ENCODE measurements at regions not wholly inside any gene's neighbourhood (a gene's known extent, or its start where the extent isn't known, plus 50 kb on each side); places are given as distances from the start of the nearest gene placed in this dataset.
A peak's percentile ranks its signal among the peaks of the same experiment; 100 is the strongest.

DNA sequence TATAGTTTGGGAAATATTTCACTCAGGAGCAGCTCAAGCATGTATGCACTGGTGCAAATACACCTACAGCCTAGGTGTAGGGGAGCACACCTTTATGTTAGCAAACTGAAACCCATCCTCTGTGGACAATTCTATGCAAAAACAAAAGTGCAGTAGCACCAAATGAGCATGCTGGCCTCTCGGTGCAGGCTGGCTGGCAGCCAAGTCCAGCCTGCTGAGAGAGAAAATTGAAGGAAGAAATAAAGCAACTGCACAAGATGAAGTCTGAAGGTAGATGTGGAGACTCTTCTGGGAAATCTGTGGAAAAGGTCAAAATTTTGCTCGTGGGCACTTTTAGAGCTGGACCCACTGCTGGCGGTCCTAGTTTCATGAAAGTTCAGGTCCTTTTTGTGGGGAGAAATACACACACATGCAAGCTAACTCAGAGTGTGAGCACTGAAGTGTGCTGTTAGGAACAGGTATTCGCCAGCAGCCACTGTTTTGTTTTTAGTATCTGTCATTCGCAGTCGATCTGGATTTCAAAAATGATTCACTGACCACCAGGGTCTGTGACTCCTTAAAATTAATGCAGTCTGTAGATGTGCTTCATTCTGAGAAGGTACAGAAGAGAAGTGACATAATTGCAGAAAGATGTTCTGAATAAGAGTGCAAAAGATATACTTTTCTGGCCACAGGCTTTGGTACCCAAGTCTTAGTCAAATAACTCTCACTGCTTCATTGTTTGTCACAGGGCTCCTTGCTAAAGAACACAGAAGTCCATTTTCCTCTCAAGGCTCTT lies 281.7 kb downstream of the PARP8 start:
- no peak for DNase-seq
- no peak for TF ChIP-seq GATA1 (IDR thresholded peaks at IDR 0.05; ENCODE audit: low read depth, low read length)
- TF ChIP-seq POLR2A (IDR thresholded peaks at IDR 0.05; ENCODE audit: low read length): no peak

DNA sequence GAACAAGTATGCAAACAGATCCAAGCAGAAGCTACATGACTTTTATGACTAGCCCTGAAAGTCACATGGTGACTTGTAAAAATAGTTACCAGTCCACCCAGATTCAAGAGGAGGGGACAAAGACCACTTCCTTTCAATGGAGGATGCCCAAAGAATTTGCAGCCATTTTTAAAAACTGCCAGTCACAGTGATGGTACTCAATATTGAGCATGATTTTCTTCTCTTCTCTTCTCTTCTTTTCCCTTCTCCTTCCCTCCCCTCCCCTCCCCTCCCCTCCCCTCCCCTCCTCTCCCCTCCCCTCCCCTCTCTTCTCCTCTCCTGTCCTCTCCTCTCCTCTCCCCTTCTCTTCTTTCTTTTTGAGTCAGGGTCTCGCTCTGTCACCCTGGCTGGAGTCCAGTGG lies 286.9 kb downstream of the PARP8 start:
- DNase-seq: no peak
- TF ChIP-seq GATA1 (IDR thresholded peaks at IDR 0.05; ENCODE audit: low read depth, low read length) (no peak), POLR2A (IDR thresholded peaks at IDR 0.05; ENCODE audit: low read length) (no peak)

DNA sequence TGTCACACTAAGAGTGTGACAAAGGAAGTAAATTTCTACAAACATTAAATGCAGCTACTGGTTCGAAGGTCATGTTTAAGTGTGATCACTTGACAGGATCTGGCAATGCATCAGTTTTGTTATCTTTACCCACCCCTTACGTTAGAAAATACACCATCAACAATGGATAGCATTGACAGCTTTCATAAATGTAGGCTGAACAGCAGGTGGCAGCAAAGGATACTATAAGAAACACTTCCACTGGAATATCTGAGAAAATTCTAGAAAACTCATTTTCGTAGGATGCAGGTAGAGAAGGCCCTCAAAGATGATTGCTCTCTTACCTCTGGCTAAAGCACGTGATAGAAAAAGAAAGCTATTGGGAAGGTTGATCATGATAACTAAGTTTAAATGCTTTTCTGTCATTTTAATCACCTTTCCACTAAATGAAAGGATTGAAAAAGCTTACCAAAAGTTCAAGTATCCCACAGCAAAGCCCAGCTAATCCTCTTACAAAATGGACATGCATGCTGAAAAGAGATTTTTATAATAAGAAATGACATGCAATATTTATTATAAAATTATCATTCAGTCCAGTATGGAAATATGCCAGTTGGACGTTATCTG lies 292.5 kb downstream of the PARP8 start:
- peak; percentile 20 to 39 for DNase-seq

DNA sequence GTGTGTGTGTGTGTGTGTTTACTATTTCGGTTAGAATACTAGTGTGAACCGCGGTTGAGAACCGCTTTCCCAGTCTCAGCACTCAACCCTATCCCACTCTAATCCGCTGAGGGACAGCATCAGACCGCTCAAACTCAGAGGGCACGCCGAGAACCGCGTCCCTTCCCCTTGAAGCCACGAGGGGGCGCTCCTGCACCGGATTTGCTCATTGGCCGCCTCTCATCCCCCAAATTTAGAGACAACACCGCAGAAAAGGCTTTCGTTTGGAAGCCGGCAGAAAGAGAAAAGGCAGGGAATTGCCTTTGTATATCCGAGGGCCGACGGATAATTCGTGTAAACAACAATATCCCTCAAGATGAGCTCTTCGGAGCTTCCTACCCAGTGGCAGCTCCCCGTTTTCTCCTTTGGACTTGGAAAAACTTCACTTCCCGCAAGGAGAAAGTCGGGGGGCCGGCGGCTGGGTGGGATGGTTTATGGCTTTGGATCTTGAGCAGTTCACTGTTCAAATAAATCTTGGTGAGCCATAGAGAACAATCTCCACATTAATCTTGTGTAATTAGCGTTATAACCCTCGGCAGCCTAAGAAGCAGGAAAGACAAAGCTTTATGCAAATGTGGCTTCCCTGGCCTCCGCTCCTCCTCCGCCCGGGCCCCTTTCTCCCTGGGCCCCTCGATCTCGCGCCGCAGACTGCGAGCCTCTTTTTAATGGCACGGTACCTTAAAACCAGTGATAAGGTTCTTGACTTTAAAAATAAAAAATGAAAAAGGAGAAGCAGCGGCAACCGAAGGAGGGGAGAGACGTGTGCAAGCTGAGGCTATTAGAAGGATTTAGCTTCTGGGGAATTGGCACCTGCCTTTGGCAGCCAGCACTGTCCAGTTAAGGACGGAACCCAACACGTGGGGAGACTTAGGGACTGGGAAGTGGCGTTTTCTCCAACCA lies 296.8 kb downstream of the PARP8 start:
- TF ChIP-seq POLR2A (IDR thresholded peaks at IDR 0.05; ENCODE audit: low read length): no peak
- no peak for TF ChIP-seq GATA1 (IDR thresholded peaks at IDR 0.05; ENCODE audit: low read depth, low read length)
- DNase-seq: peak; percentile 45 to 66

More for the DNA sequence above, 292.5 kb downstream of the PARP8 start:
- no peak for TF ChIP-seq POLR2A (IDR thresholded peaks at IDR 0.05; ENCODE audit: low read length)

DNA sequence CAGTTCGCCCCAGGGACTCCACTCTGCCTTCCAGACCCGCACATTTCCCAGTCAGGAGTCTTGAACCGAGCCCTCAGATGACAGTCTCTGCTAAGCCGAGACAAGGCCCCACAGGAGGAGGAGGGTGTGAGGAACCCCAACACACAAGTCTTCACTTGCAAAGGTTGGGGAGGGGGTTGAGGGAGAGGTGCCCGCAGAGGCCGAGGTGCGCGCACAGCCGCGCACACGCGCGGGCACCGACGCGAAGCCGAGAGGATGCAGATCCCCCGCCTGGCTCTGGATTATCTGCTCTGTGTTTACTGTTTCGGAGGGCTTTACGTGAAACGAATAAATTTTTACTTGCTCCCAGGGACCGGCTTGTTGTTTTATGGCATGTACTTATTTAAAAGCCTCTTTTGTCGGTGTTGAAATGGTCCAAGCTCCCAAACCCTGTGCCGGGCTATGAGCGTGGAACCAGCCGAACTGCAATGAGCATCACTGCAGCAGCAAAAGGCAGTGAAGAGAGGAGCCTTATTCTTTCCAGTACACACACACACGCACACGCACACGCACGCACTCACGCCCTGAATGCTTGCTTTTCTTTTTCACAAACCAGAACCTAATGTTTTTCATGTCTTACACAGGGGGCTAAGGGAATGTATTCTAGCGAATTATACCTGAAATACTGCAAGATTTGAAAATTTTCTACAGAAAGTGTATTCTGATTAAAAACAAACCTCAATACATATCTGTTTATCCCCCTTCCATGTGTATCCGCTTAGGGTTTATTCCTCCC lies 297.7 kb downstream of the PARP8 start:
- DNase-seq: no peak
- TF ChIP-seq POLR2A (IDR thresholded peaks at IDR 0.05; ENCODE audit: low read length) (no peak), GATA1 (IDR thresholded peaks at IDR 0.05; ENCODE audit: low read depth, low read length) (no peak)

DNA sequence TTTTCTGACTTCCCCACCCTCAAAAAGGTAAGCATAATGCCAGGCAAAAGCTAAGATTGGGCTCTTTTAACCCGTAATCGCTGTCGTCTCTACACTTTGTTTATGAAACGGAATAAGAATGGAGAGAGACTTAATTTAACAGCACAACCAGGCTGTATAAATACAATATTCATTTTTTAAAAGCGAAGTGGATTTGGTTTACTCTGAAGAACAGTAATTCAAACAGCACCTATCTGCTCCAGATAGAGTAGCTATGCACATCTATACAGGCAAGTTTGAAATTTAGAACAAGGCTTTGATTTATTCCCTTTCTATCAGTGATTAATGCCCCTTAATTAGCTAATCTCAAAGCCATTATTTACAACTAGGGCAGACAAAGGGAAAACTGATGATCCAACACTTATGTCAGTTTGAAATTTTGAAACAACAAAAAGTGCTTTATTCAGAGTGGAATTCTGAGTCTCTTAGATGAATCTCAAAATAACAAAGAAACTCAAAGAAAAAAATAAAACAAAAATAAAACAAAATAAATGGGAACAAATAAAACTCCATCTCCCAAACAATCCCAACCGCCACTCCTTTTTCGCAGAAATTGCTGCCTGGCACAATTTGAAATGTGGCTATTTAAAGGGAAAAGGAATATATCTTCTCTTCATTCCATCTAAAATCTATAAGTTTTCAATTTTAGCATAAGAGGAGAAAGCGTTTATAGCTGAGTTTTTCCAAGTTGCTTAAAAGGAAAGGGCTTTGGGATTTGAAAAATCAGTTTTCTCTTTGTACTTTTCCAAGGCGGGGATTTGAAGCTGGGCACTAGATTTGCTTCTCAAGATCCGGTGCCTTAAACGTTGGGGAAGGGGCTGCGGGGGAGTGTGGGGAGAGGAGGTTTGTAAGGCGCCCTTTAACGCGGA lies 298.6 kb downstream of the PARP8 start:
- TF ChIP-seq POLR2A (IDR thresholded peaks at IDR 0.05; ENCODE audit: low read length) (no peak), GATA1 (IDR thresholded peaks at IDR 0.05; ENCODE audit: low read depth, low read length) (no peak)
- DNase-seq: no peak

DNA sequence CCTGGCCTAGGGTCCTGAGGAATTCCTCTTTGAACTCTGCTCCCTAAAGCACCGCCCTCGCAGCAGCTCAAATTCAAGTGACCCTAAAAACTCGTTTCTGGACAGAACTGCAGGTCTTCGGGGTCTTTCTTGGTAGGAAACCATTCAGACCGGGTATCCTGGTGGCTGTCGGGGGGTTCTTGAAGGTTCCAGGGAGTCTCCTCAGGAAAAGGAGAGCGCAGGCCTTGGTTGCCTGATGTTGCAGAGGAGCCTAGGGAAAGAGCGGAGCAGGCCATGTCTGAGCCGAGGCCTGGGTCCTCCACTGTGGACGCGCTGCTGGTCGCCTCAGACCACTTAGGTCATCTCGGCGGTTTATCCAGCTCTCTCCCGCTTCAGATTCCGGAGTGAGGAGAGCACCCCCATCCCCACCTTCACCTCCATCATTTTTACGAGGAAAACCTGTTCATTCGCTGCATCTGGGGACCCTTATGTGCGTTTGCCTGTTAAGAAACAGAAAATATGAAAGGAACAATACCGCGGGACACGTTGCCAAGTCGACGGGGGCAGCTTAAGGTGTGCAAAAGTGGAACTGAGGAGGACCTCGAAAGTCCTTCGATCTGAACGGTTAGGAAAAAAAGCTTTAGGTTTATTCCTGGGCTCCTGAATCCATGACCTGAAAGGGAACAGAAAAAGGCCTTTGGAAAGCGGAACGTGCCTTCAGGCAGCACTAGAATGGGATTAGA lies 299.4 kb downstream of the PARP8 start:
- DNase-seq: no peak
- TF ChIP-seq POLR2A (IDR thresholded peaks at IDR 0.05; ENCODE audit: low read length): no peak
- no peak for TF ChIP-seq GATA1 (IDR thresholded peaks at IDR 0.05; ENCODE audit: low read depth, low read length)

DNA sequence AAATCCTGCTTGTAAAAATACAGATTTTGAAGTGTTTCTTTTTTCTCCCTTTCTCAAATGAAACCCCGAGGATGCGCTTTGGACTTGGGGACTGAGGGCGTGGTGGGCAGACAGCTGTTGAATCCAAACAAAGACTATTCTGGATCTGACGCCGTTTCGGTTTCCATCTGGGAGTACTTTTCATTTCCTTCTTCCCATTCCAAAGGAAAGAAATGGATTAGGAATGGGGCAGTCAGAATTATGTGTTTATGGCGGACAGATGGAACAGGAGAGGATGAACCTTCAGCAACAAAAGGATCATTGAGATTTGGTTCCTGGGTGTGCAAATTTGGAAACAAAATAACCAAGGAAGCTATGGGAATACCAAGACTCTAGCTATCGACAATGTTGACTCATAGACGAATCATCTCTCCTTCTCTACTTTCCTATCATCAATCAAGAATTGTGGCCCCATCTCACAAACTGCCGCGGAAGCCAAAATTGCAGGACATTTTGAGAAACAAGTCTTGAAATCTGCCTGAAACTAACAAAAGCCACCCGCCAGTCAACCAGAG lies 300.6 kb downstream of the PARP8 start:
- DNase-seq: no peak
- TF ChIP-seq POLR2A (IDR thresholded peaks at IDR 0.05; ENCODE audit: low read length) (no peak), GATA1 (IDR thresholded peaks at IDR 0.05; ENCODE audit: low read depth, low read length) (no peak)

DNA sequence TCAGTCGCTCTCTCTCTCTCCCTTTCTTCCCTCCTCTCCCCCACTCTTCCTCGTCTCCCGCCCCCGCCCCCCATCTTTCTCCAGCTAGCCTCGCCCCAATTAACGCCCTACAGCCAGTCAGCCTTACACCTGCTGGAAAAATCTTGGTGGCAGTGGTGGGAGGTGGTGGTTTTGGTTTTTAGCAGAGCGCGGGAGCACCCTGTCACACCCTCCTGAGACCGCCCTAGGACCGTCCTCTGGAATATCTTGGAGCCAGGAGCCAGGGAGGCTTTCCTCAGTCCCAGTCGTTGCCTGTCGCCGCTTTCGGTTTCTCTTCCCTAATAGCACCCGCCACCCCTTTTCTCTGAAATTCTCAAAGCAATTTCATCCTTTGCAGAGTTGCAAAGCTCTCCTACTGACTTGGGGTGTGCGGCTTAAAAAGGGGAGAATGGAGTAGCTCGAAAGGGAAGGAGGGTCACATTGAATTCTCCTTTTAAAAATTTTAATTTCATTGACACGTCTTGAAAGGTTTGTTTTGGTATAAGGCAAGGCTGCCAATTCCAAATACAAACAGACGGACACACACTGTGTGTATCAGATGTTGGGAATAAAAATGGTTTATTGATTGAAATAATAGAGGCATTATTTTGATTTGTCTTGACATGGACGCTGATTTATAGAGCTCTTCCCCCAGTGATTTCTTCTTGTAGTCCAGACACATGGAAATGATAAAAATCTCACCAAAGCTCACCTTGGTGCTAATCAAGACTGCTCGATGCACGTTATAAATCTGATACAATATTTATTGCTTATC lies 301.3 kb downstream of the PARP8 start:
- DNase-seq: no peak
- TF ChIP-seq GATA1 (IDR thresholded peaks at IDR 0.05; ENCODE audit: low read depth, low read length): no peak
- TF ChIP-seq POLR2A (IDR thresholded peaks at IDR 0.05; ENCODE audit: low read length): no peak

DNA sequence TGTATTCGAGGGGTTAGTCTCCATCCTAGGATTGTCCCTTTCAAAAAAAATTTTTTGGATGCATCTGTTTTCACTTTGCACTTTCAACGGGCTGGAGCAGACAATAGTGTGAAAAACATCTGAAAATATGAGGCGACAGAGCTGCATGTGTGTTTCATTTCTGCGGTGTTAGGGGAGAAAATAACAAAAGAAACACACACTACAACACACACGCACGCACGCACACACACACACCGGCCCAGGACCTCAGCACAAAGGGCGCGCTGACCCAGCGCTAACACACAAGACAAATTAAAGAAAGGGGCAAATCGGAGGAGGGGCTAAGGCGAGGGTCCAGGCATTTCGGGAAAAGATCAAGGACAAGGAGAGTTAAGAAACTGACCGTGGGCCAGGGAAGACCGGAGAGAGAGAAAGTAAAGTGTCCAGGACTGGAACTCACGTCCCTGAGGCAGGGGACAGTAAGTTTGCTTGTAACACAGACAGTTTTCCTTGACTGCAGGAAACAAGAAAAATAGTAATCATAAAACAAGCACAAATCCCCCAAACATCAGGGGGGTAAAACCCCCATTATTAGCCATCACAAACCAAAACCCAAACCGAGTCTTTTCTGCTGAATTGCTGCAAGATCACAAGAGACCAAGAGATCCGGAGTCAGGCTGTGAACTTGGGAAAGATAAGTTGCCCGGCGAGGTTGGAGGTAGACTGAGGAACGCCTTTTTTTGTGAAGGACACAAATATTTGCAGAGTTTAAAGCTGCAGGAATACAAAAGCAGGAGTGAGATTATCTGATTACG lies 302.1 kb downstream of the PARP8 start:
- DNase-seq: no peak
- TF ChIP-seq GATA1 (IDR thresholded peaks at IDR 0.05; ENCODE audit: low read depth, low read length) (no peak), POLR2A (IDR thresholded peaks at IDR 0.05; ENCODE audit: low read length) (no peak)
